ENCODE measurements at regions not wholly inside any gene's neighbourhood (a gene's known extent, or its start where the extent isn't known, plus 50 kb on each side); places are given as distances from the start of the nearest gene placed in this dataset.

- TF ChIP-seq POLR2AphosphoS5 (IDR thresholded peaks at IDR 0.05) (no peak), CTCF (IDR thresholded peaks at IDR 0.05) (no peak), EP300 (IDR thresholded peaks at IDR 0.05) (no peak), POLR2A (IDR thresholded peaks at IDR 0.05) (no peak)
Observed at GRCh38 chr18:39886136-39886535, 2068.9 kb upstream of the PIK3C3 start.
